HG03280 (cell line): ENCODE measurements at regions not wholly inside any gene's neighbourhood (a gene's known extent, or its start where the extent isn't known, plus 50 kb on each side); places are given as distances from the start of the nearest gene placed in this dataset.

Experiments
- ATAC-seq: cut with Tn5 transposase; IDR thresholded peaks from one replicate; pipeline ENCODE4 v1.9.1; 2021; ENCODE audit warnings: mild to moderate bottlenecking, moderate library complexity; ENCODE audit not compliant: unreplicated experiment

- ATAC-seq = no peak
These were observed 316.7 kb upstream of the KLHL1 start for GRCh38 chr13:70424928-70425327.

DNA sequence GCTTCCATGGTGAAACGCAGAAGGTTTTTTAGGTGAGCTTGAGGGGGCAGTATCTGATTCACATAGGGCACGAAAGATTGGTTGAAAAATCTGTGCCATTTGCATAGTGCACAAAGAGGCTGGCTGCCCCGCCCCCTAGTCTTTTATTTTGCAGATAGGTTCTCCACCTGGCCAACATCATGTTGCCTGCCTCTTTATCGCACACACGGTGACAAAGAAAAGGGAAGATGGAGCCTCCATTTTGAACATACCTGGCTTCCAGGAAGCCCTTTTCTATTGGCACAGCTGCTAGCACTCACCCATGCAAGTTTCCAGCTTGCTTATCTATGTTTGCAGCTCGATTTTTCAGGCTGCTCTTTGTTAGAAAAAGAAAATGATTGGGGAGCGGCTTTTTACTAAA lies 316.2 kb upstream of the KLHL1 start:
- ATAC-seq = no peak

GRCh38 chr13:70415136-70415535 lies 306.9 kb upstream of the KLHL1 start:
- ATAC-seq = no peak

DNA sequence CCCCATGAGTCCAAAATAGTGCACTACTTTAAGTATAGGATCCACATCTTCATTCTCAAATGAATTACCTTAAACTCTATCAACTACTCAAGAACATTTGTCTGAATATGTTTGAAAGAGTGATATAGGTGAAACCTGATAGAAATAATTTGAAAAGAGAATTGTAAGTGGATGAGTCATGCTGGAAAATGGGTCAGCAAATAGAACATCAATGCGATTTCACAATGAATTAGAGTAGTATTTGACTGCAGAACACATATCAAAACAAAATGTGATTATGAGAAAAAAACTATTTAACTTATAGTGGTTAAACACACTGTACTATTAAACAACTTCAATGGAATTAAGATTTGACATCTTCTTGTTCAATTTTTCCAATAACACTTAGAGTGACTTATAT lies 300.6 kb upstream of the KLHL1 start:
- no peak for ATAC-seq

GRCh38 chr13:70407486-70407885 lies 299.2 kb upstream of the KLHL1 start:
- ATAC-seq = no peak

GRCh38 chr13:70405266-70405665 lies 297.0 kb upstream of the KLHL1 start:
- ATAC-seq = no peak

DNA sequence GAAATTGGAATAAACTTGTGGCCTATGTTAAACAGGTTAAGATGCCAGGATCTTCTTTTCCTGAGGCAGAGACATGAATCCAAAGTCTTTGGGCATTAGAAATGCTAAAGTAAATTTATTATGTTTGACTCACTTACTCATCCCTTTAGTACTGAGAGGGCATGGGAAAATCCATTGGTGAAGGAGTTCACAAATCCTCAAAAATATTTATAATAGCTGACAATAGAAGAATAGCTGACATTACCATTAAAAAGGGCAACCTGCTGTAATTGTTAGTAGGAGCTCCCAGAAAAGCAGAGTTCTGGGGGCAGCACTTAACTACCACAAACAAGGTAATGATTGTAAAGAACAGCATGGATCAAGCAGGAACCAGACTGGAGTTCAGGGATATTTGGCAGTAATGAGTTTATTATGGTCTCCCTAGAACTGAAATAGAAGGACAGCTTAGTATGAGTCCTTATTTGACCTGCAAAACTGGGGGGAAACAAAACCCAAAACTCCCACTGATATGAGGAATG lies 285.8 kb upstream of the KLHL1 start:
- ATAC-seq = no peak

GRCh38 chr13:70391678-70392077 lies 283.4 kb upstream of the KLHL1 start:
- ATAC-seq = no peak

DNA sequence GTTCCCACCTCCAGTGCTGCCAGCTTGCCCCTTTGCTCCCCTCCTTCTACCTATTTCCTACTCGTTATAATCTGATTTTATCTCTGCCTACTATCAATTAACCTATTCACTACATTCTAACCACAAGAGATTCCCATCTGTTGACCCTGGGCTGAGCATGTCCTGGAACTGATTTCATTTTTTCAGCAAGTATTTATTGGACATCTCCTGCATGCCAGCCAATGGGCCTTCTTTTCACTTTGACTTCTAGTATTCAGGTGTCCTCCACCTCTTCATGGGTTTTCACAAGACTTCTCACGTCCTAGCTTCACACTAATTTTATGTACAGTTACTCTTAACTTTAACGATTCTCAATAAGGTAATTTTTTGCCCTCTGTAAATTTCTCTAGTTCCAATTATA lies 282.7 kb upstream of the KLHL1 start:
- ATAC-seq = no peak

GRCh38 chr13:70390064-70390463 lies 281.8 kb upstream of the KLHL1 start:
- no peak for ATAC-seq

- ATAC-seq = no peak
These were observed 280.7 kb upstream of the KLHL1 start for GRCh38 chr13:70388935-70389334.

GRCh38 chr13:70386919-70387318 lies 278.7 kb upstream of the KLHL1 start:
- no peak for ATAC-seq

DNA sequence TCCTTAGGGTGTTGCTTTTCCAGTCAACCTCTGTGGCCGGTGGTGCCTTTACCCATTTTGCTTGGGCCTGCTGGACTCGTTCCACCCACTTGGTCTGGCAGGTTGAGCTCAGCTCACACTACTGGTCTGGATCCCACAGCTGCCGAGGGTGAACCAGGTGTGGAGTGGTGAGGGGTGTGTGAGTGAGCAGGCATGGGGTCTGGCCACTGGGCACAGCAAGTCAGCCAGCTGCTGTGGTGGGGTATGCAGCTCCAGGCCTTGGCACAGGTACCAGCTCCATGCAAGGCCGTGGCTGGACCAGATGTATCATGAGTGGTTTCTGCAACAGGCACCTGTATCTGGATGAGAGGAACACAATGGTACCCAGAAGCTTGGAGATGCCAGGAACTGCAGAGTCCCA lies 277.6 kb upstream of the KLHL1 start:
- no peak for ATAC-seq

DNA sequence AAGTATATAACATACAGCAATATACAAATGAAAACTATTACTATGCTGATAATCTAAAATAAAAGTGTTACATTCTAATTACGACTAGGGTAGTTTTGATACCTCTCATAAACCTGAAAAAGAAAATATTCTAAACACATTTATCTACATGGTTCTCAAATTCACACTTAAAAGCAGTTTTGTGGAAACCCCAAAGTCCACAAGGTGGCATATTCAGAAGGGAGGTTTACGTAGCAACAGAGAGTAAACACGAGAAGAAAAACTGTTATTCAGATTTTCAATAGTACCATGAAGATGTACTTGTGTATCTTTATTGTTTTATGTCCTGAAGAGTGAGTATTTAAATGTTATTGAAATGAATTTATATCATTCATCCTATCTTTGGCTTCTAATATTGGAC lies 275.9 kb upstream of the KLHL1 start:
- no peak for ATAC-seq

- no peak for ATAC-seq
These were observed 272.6 kb upstream of the KLHL1 start for GRCh38 chr13:70380809-70381208.

GRCh38 chr13:70375718-70376117 lies 267.5 kb upstream of the KLHL1 start:
- no peak for ATAC-seq

DNA sequence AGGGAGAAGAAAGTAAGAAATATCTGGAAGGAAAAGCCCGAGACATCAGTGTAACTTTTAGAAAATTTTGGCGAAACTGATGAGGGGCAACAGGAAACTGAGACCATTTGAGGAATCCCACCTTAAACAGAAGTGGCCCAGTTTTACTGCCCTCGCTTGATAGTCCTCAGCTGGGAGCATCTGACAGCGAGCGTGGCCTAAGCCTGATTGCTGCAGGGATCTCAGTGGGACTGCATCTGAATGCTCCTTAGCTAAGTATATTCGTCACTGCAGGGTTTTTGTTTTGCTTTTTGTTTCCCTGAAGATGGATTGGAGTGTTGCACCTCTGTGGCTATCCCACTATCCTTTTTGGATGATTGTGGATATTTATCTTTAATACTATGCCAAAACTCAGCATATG lies 262.7 kb upstream of the KLHL1 start:
- no peak for ATAC-seq

- no peak for ATAC-seq
These were observed 258.5 kb upstream of the KLHL1 start for GRCh38 chr13:70366720-70367119.

GRCh38 chr13:70363991-70364390 lies 255.7 kb upstream of the KLHL1 start:
- ATAC-seq = no peak

DNA sequence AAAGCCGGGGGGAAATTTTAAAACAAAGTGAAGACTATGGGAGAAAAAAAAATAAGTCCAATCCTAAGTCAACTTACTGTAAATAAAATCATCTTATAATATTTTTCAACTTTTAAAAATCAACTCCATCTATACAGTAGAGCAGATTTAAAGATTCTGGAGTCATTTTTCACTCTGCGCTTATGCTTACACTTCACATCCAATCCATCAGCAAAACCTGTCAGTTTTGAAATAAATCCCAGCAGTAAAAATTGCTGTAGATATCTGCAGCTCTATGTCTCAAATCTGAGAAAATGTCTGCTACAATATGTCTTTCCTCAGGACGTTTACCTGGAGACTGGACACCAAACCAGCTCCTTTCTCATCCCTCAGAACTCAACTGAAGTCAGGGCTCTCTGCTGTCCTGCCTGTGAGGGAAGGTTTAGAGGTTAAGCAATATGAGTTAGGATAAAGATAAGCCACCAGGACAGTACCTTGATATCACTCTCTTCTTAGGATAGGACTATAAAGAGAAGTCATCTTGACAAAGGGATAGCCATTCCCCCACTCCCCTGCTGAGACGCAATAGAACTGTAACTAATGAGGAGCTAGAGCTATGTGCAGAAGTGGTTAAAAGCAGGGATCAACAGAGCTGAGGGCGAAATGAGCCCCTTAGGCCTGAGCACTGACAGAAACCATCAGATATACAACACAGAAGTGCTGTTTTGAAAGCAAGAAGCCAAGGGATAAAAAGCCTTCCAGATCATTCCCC lies 254.7 kb upstream of the KLHL1 start:
- ATAC-seq = no peak

DNA sequence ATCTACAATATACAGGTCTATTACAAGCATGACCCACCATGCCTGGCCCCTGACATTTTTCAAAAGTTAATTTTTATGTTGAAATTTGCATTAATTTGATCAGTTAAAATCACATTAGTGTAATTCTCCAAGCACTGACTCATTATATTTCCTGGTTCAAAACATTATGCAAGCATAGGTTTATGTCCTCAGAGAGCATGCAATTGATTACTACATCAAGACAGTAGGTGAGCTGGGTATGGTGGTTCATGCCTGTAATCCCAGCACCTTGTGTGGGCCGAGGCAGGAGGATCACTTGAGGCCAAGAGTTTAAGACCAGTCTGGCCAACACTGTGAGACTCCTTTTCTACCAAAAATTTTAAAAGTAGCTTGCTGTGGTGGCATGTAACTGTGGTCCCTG lies 248.8 kb upstream of the KLHL1 start:
- ATAC-seq = no peak

DNA sequence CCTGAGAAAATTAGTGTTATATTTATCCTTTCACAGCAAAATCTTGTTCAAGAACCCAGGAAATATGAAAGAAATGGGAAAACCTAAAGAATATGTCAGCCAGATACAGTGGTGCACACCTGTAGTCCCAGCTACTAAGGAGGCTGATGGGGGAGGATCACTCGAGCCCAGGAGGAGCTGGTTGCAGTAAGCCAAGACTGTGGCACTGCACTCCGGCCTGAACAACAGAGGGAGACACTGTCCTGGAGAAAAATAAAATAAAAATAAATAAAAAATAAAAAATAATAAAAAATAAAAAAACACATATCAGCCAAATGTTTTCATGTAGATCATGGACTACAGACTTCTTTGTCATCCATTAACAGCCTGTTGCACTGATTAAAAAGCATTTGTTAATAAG lies 244.8 kb upstream of the KLHL1 start:
- no peak for ATAC-seq
